K562 (cell line): ENCODE measurements at regions not wholly inside any gene's neighbourhood (a gene's known extent, or its start where the extent isn't known, plus 50 kb on each side); places are given as distances from the start of the nearest gene placed in this dataset.

ENCODE experiments used
- ATAC-seq: fragments of 200-7000 bp; cut with Tn5 transposase; 3 replicates; pipeline ENCODE4 v1.9.1; 2020; ENCODE audit warnings: moderate library complexity
- BruUV-seq: library from RNA; stranded (reverse); fragments of 400-500 nt; replicated peaks from 2 replicates; lab custom pipeline; 2021; lab: Mats Ljungman, UMichigan
- CTCF ChIA-PET: fragments of 300-600 bp; formaldehyde crosslinking; extraction: SDS; loops from one replicate; lab custom pipeline; 2021; ENCODE audit warnings: low intra/inter-chr PET ratio; lab: Yijun Ruan, JAX
- POLR2A ChIA-PET: fragments of 300-600, 350-650 bp; sonication (Branson Sonifier 250); formaldehyde crosslinking; extraction: SDS; loops from one replicate; lab custom pipeline; 2021; ENCODE audit warnings: antibody characterized with exemption, inconsistent platforms; lab: Yijun Ruan, JAX
- DNase-seq, 4 experiments: peaks; one replicate each; pipeline versions ENCODE4 v3.0.0 to v3.0.0-alpha.2; 2011 to 2018; ENCODE audit warnings: low spot score in 3 of 4, mixed read lengths in 3 of 4; ENCODE audit errors: extremely low read depth in 1 of 4
- FAIRE-seq: peaks from 2 replicates; lab custom pipeline; 2011; peaks lifted over from hg19 to GRCh38; lab: Jason Lieb, UNC
- H2AFZ ChIP-seq: 2 replicates; pipeline ENCODE4 v1.6.0; 2011; ENCODE audit warnings: low read depth, low read length, control low read depth, inconsistent platforms
- H3K27ac ChIP-seq: fragments of 200-600 bp; 3 replicates; pipeline ENCODE4 v1.8.0; 2011; ENCODE audit warnings: low read depth, mild to moderate bottlenecking, control low read depth, inconsistent platforms, low read length, moderate library complexity, mixed read lengths; ENCODE audit errors: extremely low read depth
- H3K27me3 ChIP-seq, 2 experiments: fragments of 300-600 bp in 1 of 2; 2 replicates in 1 of 2; 3 replicates in 1 of 2; pipeline versions ENCODE4 v1.6.0 to v1.8.0; 2011; ENCODE audit warnings: inconsistent platforms in 2 of 2, low read length in 2 of 2, mild to moderate bottlenecking in 1 of 2, mixed read lengths in 1 of 2, moderate library complexity in 1 of 2; ENCODE audit not compliant: control insufficient read depth in 2 of 2, insufficient read depth in 2 of 2
- H3K36me3 ChIP-seq: fragments of 300-600 bp; 3 replicates; pipeline ENCODE4 v1.8.0; 2011; ENCODE audit warnings: mild to moderate bottlenecking, low read length, inconsistent platforms; ENCODE audit not compliant: control insufficient read depth, insufficient read depth
- H3K4me1 ChIP-seq, 2 experiments: fragments of 200-600 bp in 1 of 2; replicated peaks in 1 of 2; 2 replicates in 1 of 2; 3 replicates in 1 of 2; pipeline versions ENCODE4 v1.5.1 to v1.8.0; 2011; ENCODE audit warnings: inconsistent platforms in 2 of 2, low read length in 2 of 2, mild to moderate bottlenecking in 1 of 2, mixed read lengths in 1 of 2, moderate library complexity in 1 of 2; ENCODE audit not compliant: control insufficient read depth in 2 of 2, insufficient read depth in 2 of 2
- H3K4me2 ChIP-seq: 2 replicates; pipeline ENCODE4 v1.6.1; 2011; ENCODE audit warnings: low read length, control low read depth, inconsistent platforms, mixed read lengths; ENCODE audit not compliant: insufficient read depth
- H3K4me3 ChIP-seq: fragments of 200-600 bp; sonication (generic), shearing (Covaris generic); 2 replicates; pipeline ENCODE4 v1.5.1; 2016; ENCODE audit warnings: control low read depth, inconsistent platforms
- H3K79me2 ChIP-seq: fragments of 200-600 bp; 3 replicates; pipeline ENCODE4 v1.8.0; 2011; ENCODE audit warnings: low read length, inconsistent platforms; ENCODE audit not compliant: control insufficient read depth, insufficient read depth
- H3K9ac ChIP-seq, 2 experiments: 2 replicates each; pipeline versions ENCODE4 v1.6.0 to v1.6.1; 2011; ENCODE audit warnings: low read depth in 2 of 2, low read length in 2 of 2, control low read depth in 1 of 2, inconsistent platforms in 1 of 2, mild to moderate bottlenecking in 1 of 2, mixed read lengths in 1 of 2; ENCODE audit not compliant: insufficient read depth in 1 of 2
- H3K9me1 ChIP-seq: one replicate; pipeline ENCODE4 v1.6.0; 2011; ENCODE audit warnings: inconsistent platforms, mild to moderate bottlenecking, low read length, moderate library complexity; ENCODE audit not compliant: control insufficient read depth, insufficient read depth
- H3K9me3 ChIP-seq: replicated peaks from 2 replicates; pipeline ENCODE4 v1.5.1; 2011; ENCODE audit warnings: low read depth, low read length, inconsistent platforms; ENCODE audit not compliant: control insufficient read depth, insufficient read depth
- H4K20me1 ChIP-seq: replicated peaks from 2 replicates; pipeline ENCODE4 v1.6.1; 2011; ENCODE audit warnings: low read length, inconsistent platforms, mixed read lengths; ENCODE audit not compliant: control insufficient read depth, insufficient read depth
- AFF1 ChIP-seq, 2 experiments: fragments of 450-650 bp; IDR thresholded peaks; 2 replicates each; pipeline ENCODE4 v1.6.1; 2018; ENCODE audit warnings: mild to moderate bottlenecking in 2 of 2, low read depth in 1 of 2; ENCODE audit not compliant: partially characterized antibody in 2 of 2
- CBX2 ChIP-seq: fragments of 200-600 bp; sonication (generic); IDR thresholded peaks from one replicate; pipeline ENCODE4 v1.6.1; 2012; ENCODE audit warnings: mild to moderate bottlenecking, low read length, inconsistent platforms; ENCODE audit not compliant: insufficient read depth, poor library complexity, severe bottlenecking
- EZH2 ChIP-seq: IDR thresholded peaks from 2 replicates; pipeline ENCODE4 v1.6.1; 2012; ENCODE audit warnings: low read depth, mild to moderate bottlenecking, inconsistent platforms, low read length, borderline replicate concordance
- LCOR ChIP-seq: sonication (generic); formaldehyde crosslinking; IDR thresholded peaks from 2 replicates; pipeline ENCODE4 v1.8.0; 2022; ENCODE audit warnings: mild to moderate bottlenecking, missing genetic modification reagents
- NEUROD1 ChIP-seq: fragments of 150-350 bp; IDR thresholded peaks from 2 replicates; pipeline ENCODE4 v1.6.1; 2014; ENCODE audit warnings: borderline replicate concordance, low read length, low read depth; ENCODE audit not compliant: partially characterized antibody
- NR1H2 ChIP-seq: sonication (generic); formaldehyde crosslinking; IDR thresholded peaks from 2 replicates; pipeline ENCODE4 v1.4.0; 2020; ENCODE audit warnings: mild to moderate bottlenecking, missing genetic modification reagents
- NR4A1 ChIP-seq, 2 experiments: fragments of 250-450 bp in 1 of 2; fragments of 450-650 bp in 1 of 2; sonication (Bioruptor Pico) in 1 of 2; IDR thresholded peaks; 2 replicates each; pipeline versions ENCODE4 v1.4.0 to v1.6.1; 2016 to 2020; ENCODE audit warnings: mild to moderate bottlenecking in 2 of 2, missing compliant biosample characterization in 1 of 2, missing genetic modification characterization in 1 of 2, moderate library complexity in 1 of 2
- RAD21 ChIP-seq, 2 experiments: fragments of 250-450 bp in 1 of 2; fragments of 450-650 bp in 1 of 2; sonication (Bioruptor Pico) in 1 of 2; formaldehyde crosslinking in 1 of 2; IDR thresholded peaks in 1 of 2; conservative IDR thresholded peaks in 1 of 2; 2 replicates each; pipeline versions ENCODE4 v1.4.0 to v1.8.0; 2020 to 2022; ENCODE audit warnings: mild to moderate bottlenecking in 2 of 2, moderate library complexity in 1 of 2
- RFX7 ChIP-seq: fragments of 250-450 bp; sonication (Bioruptor Pico); IDR thresholded peaks from 2 replicates; pipeline ENCODE4 v1.5.1; 2021; ENCODE audit warnings: mild to moderate bottlenecking
- YY1 ChIP-seq, 3 experiments: IDR thresholded peaks; 2 replicates each; pipeline ENCODE4 v1.6.1; 2011; ENCODE audit warnings: low read length in 2 of 3, mild to moderate bottlenecking in 2 of 3, moderate library complexity in 2 of 3, borderline replicate concordance in 1 of 3, control low read depth in 1 of 3, low read depth in 1 of 3; ENCODE audit not compliant: insufficient read depth in 3 of 3, insufficient replicate concordance in 2 of 3, control insufficient read depth in 1 of 3, insufficient read length in 1 of 3; ENCODE audit errors: extremely low read depth in 1 of 3
- ZNF444 ChIP-seq: fragments of 250-450 bp; sonication (Bioruptor Pico); IDR thresholded peaks from 2 replicates; pipeline ENCODE4 v1.4.0; 2020; ENCODE audit warnings: mild to moderate bottlenecking, moderate library complexity
- ZNF79 ChIP-seq: fragments of 250-450 bp; sonication (Bioruptor Pico); IDR thresholded peaks from 2 replicates; pipeline ENCODE4 v1.4.0; 2020; ENCODE audit warnings: low read depth, mild to moderate bottlenecking, moderate library complexity
- WGBS: fragments of 100-300 bp; shearing (Covaris generic); methylation state at CpG from one replicate; pipeline ENCODE4 v1.1.6; 2016; ENCODE audit warnings: low coverage, mixed read lengths; ENCODE audit not compliant: insufficient coverage; ENCODE audit errors: missing lambda C conversion rate; 5-methylcytosine and 5-hydroxymethylcytosine counted together
- in situ Hi-C: fragments of 300-500 bp; cut with MboI; formaldehyde crosslinking; loops from 4 replicates; pipeline ENCODE4 v1.15.0; 2018; ENCODE audit warnings: inconsistent platforms, mixed read lengths
- intact Hi-C: fragments of 100-400 bp; cut with micrococcal nuclease; formaldehyde crosslinking; loops from 2 replicates; pipeline ENCODE4 v1.14.2; 2022

- TF ChIP-seq AFF1 (IDR thresholded peaks at IDR 0.05; ENCODE audit: low read depth in 1 of 2, partially characterized antibody in 2 of 2): no peak
- TF ChIP-seq ZNF79 (CRISPR knock-in tag): no peak
- no peak for TF ChIP-seq LCOR (CRISPR knock-in tag)
- TF ChIP-seq RAD21 (CRISPR knock-in tag; conservative IDR thresholded peaks at IDR 0.05 in 1 of 2, IDR thresholded peaks at IDR 0.05 in 1 of 2): no peak
Measured at GRCh38 chr1:185438936-185439335, 121.9 kb upstream of the IVNS1ABP start (continued).

- intact Hi-C loops: no loop called here
- POLR2A ChIA-PET: no interaction called here
- in situ Hi-C loops: no loop called here
- TF ChIP-seq RFX7 (CRISPR knock-in tag) (no peak), YY1 (IDR thresholded peaks at IDR 0.05; ENCODE audit: borderline replicate concordance in 1 of 3, control insufficient read depth in 1 of 3, extremely low read depth in 1 of 3, insufficient read depth in 3 of 3, insufficient read length in 1 of 3, insufficient replicate concordance in 2 of 3, low read depth in 1 of 3, low read length in 2 of 3) (no peak), NR1H2 (no peak), NR4A1 (CRISPR knock-in tag; IDR thresholded peaks at IDR 0.05) (no peak), NR4A1 (tag; IDR thresholded peaks at IDR 0.05) (no peak), CBX2 (no peak), ZNF444 (CRISPR knock-in tag) (no peak), NEUROD1 (no peak), EZH2 (no peak)
Measured at GRCh38 chr1:185435696-185436379, 118.8 kb upstream of the IVNS1ABP start.

More at GRCh38 chr1:185435696-185436379, 118.8 kb upstream of the IVNS1ABP start:
- ATAC-seq (no peak), DNase-seq (no peak), FAIRE-seq (no peak)
- CTCF ChIA-PET: no interaction called here
- no TSS peak for BruUV-seq
- Histone ChIP-seq H3K4me3 (no peak overlapping the region), H3K9me1 (no peaks in the 10 kb centered on the region), H4K20me1 (no peaks in the 10 kb centered on the region), H3K4me1 (no peaks in the 10 kb centered on the region; a peak in 1 of 5 replicates), H2AFZ (no peak overlapping the region), H3K36me3 (no peaks in the 10 kb centered on the region), H3K9me3 (no peaks in the 10 kb centered on the region), H3K9ac (no peak overlapping the region), H3K27me3 (peaks cover 3 to 4% of the 10 kb centered on the region in 2 experiments; a peak in 1 of 5 replicates), H3K27ac (no peak overlapping the region), H3K79me2 (no peaks in the 10 kb centered on the region), H3K4me2 (no peak overlapping the region)
- 0% methylated on average over 1 of the region's 1 CpG for WGBS
